Bone marrow (tissue), 2 donors: ENCODE measurements at regions not wholly inside any gene's neighbourhood (a gene's known extent, or its start where the extent isn't known, plus 50 kb on each side); places are given as distances from the start of the nearest gene placed in this dataset.
"Not testable (repeated sequence)": the region's sequence is repeated elsewhere in the genome, so short reads cannot be mapped to it uniquely, and the experiment has no call there.

Experiments used
- DNase-seq, 2 donors: peaks; one replicate each; lab custom pipeline; 2025; lab: John Stamatoyannopoulos, UW

- DNase-seq: no peak
Measured at GRCh38 chr3:106398891-106399600, 530.2 kb upstream of the CBLB start.

GRCh38 chr3:106399761-106400160 is 530.9 kb upstream of the CBLB start:
- no peak for DNase-seq

- DNase-seq: no peak
Measured at GRCh38 chr3:106401666-106402490, 533.1 kb upstream of the CBLB start.

GRCh38 chr3:106403371-106404145 is 534.7 kb upstream of the CBLB start:
- DNase-seq: no peak

GRCh38 chr3:106413683-106414082 is 544.9 kb upstream of the CBLB start:
- no peak for DNase-seq

- DNase-seq: no peak
Measured at GRCh38 chr3:106420628-106421027, 551.8 kb upstream of the CBLB start.

- DNase-seq: no peak
Measured at GRCh38 chr3:106421426-106421825, 552.6 kb upstream of the CBLB start.

GRCh38 chr3:106421909-106422308 is 553.1 kb upstream of the CBLB start:
- DNase-seq: no peak

- DNase-seq: no peak
Measured at GRCh38 chr3:106423321-106424225, 554.8 kb upstream of the CBLB start.

GRCh38 chr3:106425026-106425425 is 556.2 kb upstream of the CBLB start:
- DNase-seq: peak in 1 of 2 donors; percentile 3

- DNase-seq: no peak
Measured at GRCh38 chr3:106425916-106426315, 557.1 kb upstream of the CBLB start.

- DNase-seq: peak in 1 of 2 donors; percentile 20
Measured at GRCh38 chr3:106428565-106428994, 559.8 kb upstream of the CBLB start.

GRCh38 chr3:106431721-106432120 is 562.9 kb upstream of the CBLB start:
- no peak for DNase-seq

- DNase-seq: no peak
Measured at GRCh38 chr3:106435899-106436453, 567.2 kb upstream of the CBLB start.

- DNase-seq: no peak
Measured at GRCh38 chr3:106438887-106439286, 570.1 kb upstream of the CBLB start.

- no peak for DNase-seq
Measured at GRCh38 chr3:106440672-106441071, 571.9 kb upstream of the CBLB start.

GRCh38 chr3:106446271-106446670 is 577.5 kb upstream of the CBLB start:
- DNase-seq: no peak

- no peak for DNase-seq
Measured at GRCh38 chr3:106447723-106448301, 579.0 kb upstream of the CBLB start.

- DNase-seq: not testable (repeated sequence)
Measured at GRCh38 chr3:106448372-106448966, 579.7 kb upstream of the CBLB start.

GRCh38 chr3:106452096-106452495 is 583.3 kb upstream of the CBLB start:
- DNase-seq: no peak
